GM13977 (cell line): ENCODE measurements at regions not wholly inside any gene's neighbourhood (a gene's known extent, or its start where the extent isn't known, plus 50 kb on each side); places are given as distances from the start of the nearest gene placed in this dataset.

Source experiments
- DNase-seq: peaks from one replicate; pipeline ENCODE4 v3.0.0; 2012; ENCODE audit warnings: low spot score
- in situ Hi-C: fragments of 300-500 bp; cut with MboI; formaldehyde crosslinking; loops from one replicate; pipeline ENCODE4 v1.12.0; 2022; ENCODE audit warnings: low sequenced_read_pairs, low pct_unique_long_range_greater_than_20kb, mixed read lengths, inconsistent platforms; ENCODE audit not compliant: unreplicated experiment
- TF ChIP-seq, protein P1 (sequence below): IDR thresholded peaks from 2 replicates; pipeline ENCODE4 v1.5.1; 2012; ENCODE audit warnings: mild to moderate bottlenecking, control low read depth; ENCODE audit not compliant: insufficient read depth; ENCODE audit errors: extremely low read depth, missing control alignments

DNA sequence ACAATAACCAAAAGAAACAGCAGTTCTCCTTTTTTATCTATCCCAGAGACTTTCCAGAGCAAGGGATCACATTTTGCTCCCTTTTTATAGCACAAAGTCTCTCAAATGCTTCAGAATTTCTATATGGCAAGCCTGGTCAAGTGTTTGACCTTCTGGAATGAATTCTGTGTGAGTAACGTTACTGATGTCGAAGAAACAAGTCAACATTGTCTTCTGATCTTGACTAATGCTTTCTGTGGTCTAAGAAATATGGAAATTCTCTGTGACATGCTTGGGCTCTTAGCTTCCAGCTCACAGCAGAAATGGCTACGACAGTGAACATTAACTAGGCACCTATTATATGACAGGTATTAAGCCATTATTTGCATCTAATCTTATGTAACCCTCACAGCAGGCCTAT lies 411.7 kb downstream of the CADM1 start:
- no peak for DNase-seq
- in situ Hi-C loops: no loop called here
- TF ChIP-seq, protein P1, sequence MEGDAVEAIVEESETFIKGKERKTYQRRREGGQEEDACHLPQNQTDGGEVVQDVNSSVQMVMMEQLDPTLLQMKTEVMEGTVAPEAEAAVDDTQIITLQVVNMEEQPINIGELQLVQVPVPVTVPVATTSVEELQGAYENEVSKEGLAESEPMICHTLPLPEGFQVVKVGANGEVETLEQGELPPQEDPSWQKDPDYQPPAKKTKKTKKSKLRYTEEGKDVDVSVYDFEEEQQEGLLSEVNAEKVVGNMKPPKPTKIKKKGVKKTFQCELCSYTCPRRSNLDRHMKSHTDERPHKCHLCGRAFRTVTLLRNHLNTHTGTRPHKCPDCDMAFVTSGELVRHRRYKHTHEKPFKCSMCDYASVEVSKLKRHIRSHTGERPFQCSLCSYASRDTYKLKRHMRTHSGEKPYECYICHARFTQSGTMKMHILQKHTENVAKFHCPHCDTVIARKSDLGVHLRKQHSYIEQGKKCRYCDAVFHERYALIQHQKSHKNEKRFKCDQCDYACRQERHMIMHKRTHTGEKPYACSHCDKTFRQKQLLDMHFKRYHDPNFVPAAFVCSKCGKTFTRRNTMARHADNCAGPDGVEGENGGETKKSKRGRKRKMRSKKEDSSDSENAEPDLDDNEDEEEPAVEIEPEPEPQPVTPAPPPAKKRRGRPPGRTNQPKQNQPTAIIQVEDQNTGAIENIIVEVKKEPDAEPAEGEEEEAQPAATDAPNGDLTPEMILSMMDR: no peak

DNA sequence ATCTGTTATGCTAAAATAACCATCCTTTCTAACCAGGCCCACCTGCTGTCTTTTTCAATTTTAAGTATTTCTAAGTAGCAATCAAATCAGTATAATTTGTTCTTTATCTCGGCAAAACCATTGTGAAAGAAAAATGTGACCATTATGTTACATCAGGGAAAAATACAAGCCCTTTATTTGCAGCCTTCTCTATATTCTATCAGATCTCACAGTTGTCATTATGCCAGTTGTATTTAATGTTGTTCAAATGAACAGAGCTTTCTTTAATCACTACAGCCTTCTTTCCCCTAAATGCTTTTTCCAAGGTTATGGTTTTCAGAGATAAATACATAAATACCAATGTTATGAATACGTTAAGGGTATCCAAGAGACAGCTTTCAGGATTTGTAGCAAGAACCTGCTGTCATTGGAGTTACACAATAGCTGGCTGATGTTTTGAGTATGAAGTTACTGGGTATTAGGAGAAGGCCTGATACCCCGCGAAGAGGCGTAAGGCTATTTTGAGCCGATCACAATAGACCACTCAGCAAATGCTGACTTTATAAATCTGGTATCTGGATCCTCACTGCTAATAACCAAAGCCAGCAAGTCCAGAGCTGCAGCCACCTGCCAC lies 406.3 kb downstream of the CADM1 start:
- TF ChIP-seq, protein P1: no peak
- in situ Hi-C loops: no loop called here
- DNase-seq: no peak

DNA sequence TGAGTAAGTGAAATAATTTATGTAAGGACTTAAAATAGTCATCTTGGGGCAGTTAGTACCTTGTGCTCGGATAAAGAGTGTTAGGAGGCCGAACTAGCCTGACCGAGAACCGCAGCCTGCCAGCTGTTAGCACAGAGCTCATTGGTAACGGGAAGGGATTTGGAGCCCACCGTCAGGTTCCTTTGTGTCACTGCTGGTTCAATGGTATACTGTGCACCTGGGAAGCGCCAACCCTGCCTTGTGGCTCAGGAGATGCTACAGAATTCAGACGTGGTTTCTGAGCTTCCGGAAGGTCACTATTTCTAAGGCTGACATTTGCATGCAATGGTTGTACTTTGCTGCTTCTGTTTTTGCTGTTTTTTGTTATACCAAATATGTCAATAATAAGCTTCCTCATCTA lies 403.5 kb downstream of the CADM1 start:
- TF ChIP-seq, protein P1: no peak
- in situ Hi-C loops: no loop called here
- DNase-seq: no peak

DNA sequence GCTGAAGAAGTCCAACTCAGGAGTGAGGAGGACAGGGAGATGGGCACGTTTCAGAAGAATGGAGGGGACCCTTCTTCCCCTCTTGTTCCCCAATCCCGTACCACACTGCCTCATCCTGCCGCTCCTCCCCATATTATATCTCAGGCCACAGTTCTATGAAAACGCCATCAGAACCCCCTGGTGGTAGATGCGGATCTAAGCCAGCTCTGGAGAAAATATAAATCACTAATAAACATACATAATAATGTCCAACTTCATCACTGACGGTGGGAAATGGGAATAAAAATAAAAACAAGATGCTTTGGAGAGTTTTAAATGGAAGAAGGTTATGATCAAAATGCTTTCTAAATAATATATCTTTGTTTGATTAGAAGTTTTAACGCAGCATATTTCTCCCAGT lies 400.3 kb downstream of the CADM1 start:
- no peak for DNase-seq
- in situ Hi-C loops: no loop called here
- TF ChIP-seq, protein P1: no peak

DNA sequence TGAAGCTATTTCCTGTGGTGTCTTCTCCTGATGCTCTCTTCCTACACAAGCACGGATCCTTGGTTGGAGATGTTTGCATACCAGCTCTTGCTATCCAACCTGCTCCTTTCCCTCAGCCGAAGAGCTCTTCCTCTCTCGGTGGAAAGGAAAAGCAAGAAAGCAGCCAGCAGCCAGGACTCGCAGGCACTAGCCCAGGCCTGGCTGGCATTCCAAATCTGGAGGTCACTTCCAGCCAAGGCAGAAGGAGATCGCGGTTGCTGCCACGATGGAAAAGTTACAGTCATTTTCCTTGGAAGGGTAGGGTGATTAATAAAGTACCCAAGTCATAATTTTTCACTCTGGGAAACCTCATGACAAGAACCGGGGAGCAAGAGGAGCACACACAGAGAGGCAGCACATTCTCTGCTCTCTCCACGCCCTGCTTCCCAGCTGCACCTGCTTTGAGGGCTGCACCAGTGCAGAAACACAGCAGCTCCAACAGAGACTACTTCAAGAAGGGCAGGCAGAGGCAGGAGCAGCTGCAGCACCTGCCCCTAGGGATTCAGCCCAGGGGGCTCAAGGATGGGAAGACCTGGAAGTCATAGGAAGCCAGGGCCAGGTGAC lies 399.3 kb downstream of the CADM1 start:
- TF ChIP-seq, protein P1: no peak
- no peak for DNase-seq
- in situ Hi-C loops: no loop called here

DNA sequence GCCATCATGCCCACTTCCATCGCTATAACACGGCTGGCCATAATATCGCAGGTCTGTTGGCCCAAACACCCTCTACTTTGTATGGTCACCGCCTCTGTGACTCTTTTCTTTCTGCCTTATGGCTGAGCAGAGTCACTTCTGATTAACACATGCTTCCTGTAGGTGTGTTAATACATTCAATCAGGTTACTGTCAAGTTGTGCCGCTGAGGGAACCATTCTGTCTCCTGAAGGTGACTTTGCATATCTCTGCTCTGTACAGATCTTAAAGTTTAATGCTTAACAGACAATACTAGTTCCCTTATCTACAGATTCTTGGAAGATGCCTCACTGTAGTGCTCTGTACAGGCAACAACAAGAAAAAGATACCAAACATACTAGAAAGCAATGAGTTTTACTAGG lies 393.1 kb downstream of the CADM1 start:
- TF ChIP-seq, protein P1: no peak
- DNase-seq: no peak
- in situ Hi-C loops: no loop called here

DNA sequence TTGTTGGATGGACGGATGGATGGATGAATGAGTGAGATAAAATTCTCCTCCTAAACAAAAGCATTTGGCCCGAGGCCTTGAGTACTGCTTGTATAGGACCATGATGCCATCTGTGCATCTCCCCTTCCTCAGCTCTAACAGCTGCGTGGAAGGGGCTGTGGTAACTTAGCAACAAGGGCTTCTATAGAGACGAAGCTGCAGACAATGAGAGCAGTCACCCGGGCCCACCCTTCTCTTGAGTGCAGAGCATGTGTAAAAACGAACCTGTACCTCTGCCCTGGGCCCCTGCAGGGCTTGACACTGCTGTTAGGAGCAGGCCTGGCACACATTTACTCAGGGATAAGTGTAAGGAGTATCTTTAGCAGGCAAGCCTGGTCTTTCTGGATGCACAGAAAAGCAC lies 391.5 kb downstream of the CADM1 start:
- DNase-seq: no peak
- in situ Hi-C loops: no loop called here
- TF ChIP-seq, protein P1: no peak
